H9 (cell line): ENCODE measurements at regions not wholly inside any gene's neighbourhood (a gene's known extent, or its start where the extent isn't known, plus 50 kb on each side); places are given as distances from the start of the nearest gene placed in this dataset.

Source experiments
- DNase-seq: peaks from one replicate; pipeline ENCODE4 v3.0.0-alpha.2; 2017
- H2AFZ ChIP-seq: one replicate; pipeline ENCODE4 v1.6.1; 2013; ENCODE audit warnings: mild to moderate bottlenecking, low read length, control low read depth, moderate library complexity
- H2AK5ac ChIP-seq: 2 replicates; pipeline ENCODE4 v1.6.1; 2013; ENCODE audit warnings: low read length, control low read depth, mixed read lengths; ENCODE audit not compliant: insufficient read length
- H2BK120ac ChIP-seq: one replicate; pipeline ENCODE4 v1.6.1; 2013; ENCODE audit warnings: low read depth, mild to moderate bottlenecking, low read length, control low read depth, inconsistent platforms; ENCODE audit not compliant: poor library complexity, severe bottlenecking
- H2BK12ac ChIP-seq: 2 replicates; pipeline ENCODE4 v1.6.1; 2013; ENCODE audit warnings: low read length, control low read depth, mixed read lengths, low read depth; ENCODE audit not compliant: insufficient read length
- H2BK15ac ChIP-seq: 2 replicates; pipeline ENCODE4 v1.6.1; 2013; ENCODE audit warnings: low read depth, low read length, control low read depth
- H2BK20ac ChIP-seq: one replicate; pipeline ENCODE4 v1.6.1; 2013; ENCODE audit warnings: low read depth, mild to moderate bottlenecking, low read length, control low read depth, inconsistent platforms; ENCODE audit not compliant: poor library complexity, severe bottlenecking
- H2BK5ac ChIP-seq: 2 replicates; pipeline ENCODE4 v1.6.1; 2013; ENCODE audit warnings: low read length, control low read depth, mixed read lengths; ENCODE audit not compliant: insufficient read length
- H3K14ac ChIP-seq: 2 replicates; pipeline ENCODE4 v1.6.1; 2013; ENCODE audit warnings: low read length, control low read depth; ENCODE audit not compliant: insufficient read depth
- H3K18ac ChIP-seq: 2 replicates; pipeline ENCODE4 v1.6.1; 2013; ENCODE audit warnings: low read depth, mild to moderate bottlenecking, mixed read lengths, low read length, control low read depth; ENCODE audit not compliant: insufficient read length
- H3K23ac ChIP-seq: 2 replicates; pipeline ENCODE4 v1.6.1; 2013; ENCODE audit warnings: low read length, control low read depth, mixed read lengths, low read depth; ENCODE audit not compliant: insufficient read length
- H3K23me2 ChIP-seq: 2 replicates; pipeline ENCODE4 v1.6.1; 2013; ENCODE audit warnings: low read depth, mild to moderate bottlenecking, mixed read lengths, low read length, control low read depth; ENCODE audit not compliant: insufficient read length, poor library complexity, severe bottlenecking
- H3K27ac ChIP-seq: 2 replicates; pipeline ENCODE4 v1.5.1; 2013; ENCODE audit warnings: low read length, control low read depth, mixed read lengths, low read depth; ENCODE audit not compliant: insufficient read length
- H3K27me3 ChIP-seq: 2 replicates; pipeline ENCODE4 v1.6.1; 2013; ENCODE audit warnings: low read length, control low read depth, inconsistent platforms; ENCODE audit not compliant: insufficient read depth
- H3K4ac ChIP-seq: 2 replicates; pipeline ENCODE4 v1.6.1; 2013; ENCODE audit warnings: low read depth, mild to moderate bottlenecking, control low read depth, inconsistent platforms, low read length, moderate library complexity
- H3K4me1 ChIP-seq: 2 replicates; pipeline ENCODE4 v1.6.1; 2013; ENCODE audit warnings: low read length, control low read depth, inconsistent platforms; ENCODE audit not compliant: insufficient read depth
- H3K4me2 ChIP-seq: 2 replicates; pipeline ENCODE4 v1.6.1; 2013; ENCODE audit warnings: low read length, control low read depth, mixed read lengths; ENCODE audit not compliant: insufficient read length, insufficient read depth
- H3K56ac ChIP-seq: 2 replicates; pipeline ENCODE4 v1.6.1; 2013; ENCODE audit warnings: low read depth, mild to moderate bottlenecking, mixed read lengths, low read length, control low read depth; ENCODE audit not compliant: insufficient read length
- H3K79me1 ChIP-seq: 2 replicates; pipeline ENCODE4 v1.6.1; 2013; ENCODE audit warnings: low read depth, mild to moderate bottlenecking, moderate library complexity, low read length, control low read depth, inconsistent platforms; ENCODE audit not compliant: insufficient read depth, poor library complexity, severe bottlenecking
- H3K79me2 ChIP-seq: 2 replicates; pipeline ENCODE4 v1.6.1; 2013; ENCODE audit warnings: low read length, control low read depth, inconsistent platforms; ENCODE audit not compliant: insufficient read depth
- H3K9ac ChIP-seq: 2 replicates; pipeline ENCODE4 v1.6.1; 2013; ENCODE audit warnings: low read length, control low read depth, mixed read lengths; ENCODE audit not compliant: insufficient read length; ENCODE audit errors: extremely low read depth
- H3K9me3 ChIP-seq: one replicate; pipeline ENCODE4 v1.6.1; 2013; ENCODE audit warnings: low read depth, low read length, inconsistent platforms; ENCODE audit not compliant: control insufficient read depth
- H3T11ph ChIP-seq: one replicate; pipeline ENCODE4 v1.6.1; 2013; ENCODE audit warnings: mild to moderate bottlenecking, low read length, control low read depth, inconsistent platforms
- H4K20me1 ChIP-seq: one replicate; pipeline ENCODE4 v1.6.1; 2013; ENCODE audit not compliant: control insufficient read depth, insufficient read length, insufficient read depth
- H4K5ac ChIP-seq: 2 replicates; pipeline ENCODE4 v1.6.1; 2013; ENCODE audit warnings: low read depth, mild to moderate bottlenecking, mixed read lengths, low read length, control low read depth; ENCODE audit not compliant: insufficient read length
- H4K8ac ChIP-seq: replicated peaks from 2 replicates; pipeline ENCODE4 v1.6.1; 2013; ENCODE audit warnings: low read length, control low read depth, mixed read lengths, low read depth; ENCODE audit not compliant: insufficient read length
- H4K91ac ChIP-seq: 2 replicates; pipeline ENCODE4 v1.6.1; 2013; ENCODE audit warnings: low read depth, mild to moderate bottlenecking, moderate library complexity, mixed read lengths, low read length, control low read depth; ENCODE audit not compliant: insufficient read length
- H3K27ac Mint-ChIP-seq, 3 experiments: 2 replicates in 2 of 3; 3 replicates in 1 of 3; pipeline ENCODE4 v1.8.0; 2020 to 2021; ENCODE audit warnings: mixed read lengths in 3 of 3, mild to moderate bottlenecking in 1 of 3, moderate library complexity in 1 of 3
- H3K27me3 Mint-ChIP-seq: 2 replicates; pipeline ENCODE4 v1.8.0; 2021; ENCODE audit warnings: low read depth, mild to moderate bottlenecking, moderate library complexity, mixed read lengths
- H3K36me3 Mint-ChIP-seq, 3 experiments: 2 replicates in 2 of 3; 3 replicates in 1 of 3; pipeline ENCODE4 v1.8.0; 2020 to 2021; ENCODE audit warnings: low read depth in 3 of 3, mixed read lengths in 3 of 3; ENCODE audit not compliant: insufficient read depth in 1 of 3
- H3K4me1 Mint-ChIP-seq, 2 experiments: 2 replicates each; pipeline ENCODE4 v1.8.0; 2020; ENCODE audit warnings: mixed read lengths in 2 of 2
- H3K4me3 Mint-ChIP-seq, 2 experiments: 2 replicates in 1 of 2; 3 replicates in 1 of 2; pipeline ENCODE4 v1.8.0; 2020 to 2021; ENCODE audit warnings: mild to moderate bottlenecking in 2 of 2, mixed read lengths in 2 of 2, moderate library complexity in 1 of 2
- H3K9me3 Mint-ChIP-seq, 2 experiments: 2 replicates in 1 of 2; 3 replicates in 1 of 2; pipeline ENCODE4 v1.8.0; 2020; ENCODE audit warnings: mild to moderate bottlenecking in 2 of 2, mixed read lengths in 2 of 2, moderate library complexity in 1 of 2
- CTCF ChIP-seq: fragments of 200-600 bp; sonication (generic); conservative IDR thresholded peaks from 3 replicates; pipeline ENCODE4 v1.8.0; 2021; ENCODE audit warnings: antibody characterized with exemption, mild to moderate bottlenecking
- WGBS: extraction: QIAGEN DNeasy Blood & Tissue Kit; methylation state at CpG from one replicate; pipeline ENCODE4 v1.1.7; 2013; ENCODE audit warnings: missing lambda C conversion rate, low lambda C conversion rate, mixed read lengths; ENCODE audit not compliant: insufficient read length; ENCODE audit errors: extremely low coverage; 5-methylcytosine and 5-hydroxymethylcytosine counted together

GRCh38 chr2:51368250-51368649 lies 336.3 kb upstream of the NRXN1 start:
- no CpG with 5 or more reads among the region's 4 CpGs for WGBS
- H2BK15ac ChIP-seq, result no peak overlapping the region
- H3K27ac ChIP-seq, result no peak overlapping the region
- no peaks in the 10 kb centered on the region for H3K23me2 ChIP-seq
- H3K4ac ChIP-seq, result no peak overlapping the region
- no peak overlapping the region for H3T11ph ChIP-seq
- H3K56ac ChIP-seq, result no peak overlapping the region
- no peaks in the 10 kb centered on the region for H3K79me1 ChIP-seq
- no peak overlapping the region for H3K23ac ChIP-seq
- no peaks in the 10 kb centered on the region for H3K9me3 ChIP-seq
- no peak for DNase-seq
- Mint-ChIP-seq H3K36me3 (no peaks in the 10 kb centered on the region; a peak in 1 of 7 replicates), H3K9me3 (peaks cover 0 to 2% of the 10 kb centered on the region in 2 experiments; a peak in 2 of 5 replicates), H3K27me3 (no peaks in the 10 kb centered on the region), H3K4me3 (no peak overlapping the region), H3K4me1 (no peaks in the 10 kb centered on the region), H3K27ac (no peak overlapping the region)
- no peaks in the 10 kb centered on the region for H3K79me2 ChIP-seq
- H3K4me1 ChIP-seq, result no peaks in the 10 kb centered on the region
- no peak for TF ChIP-seq CTCF
- H4K91ac ChIP-seq, result no peak overlapping the region
- H3K27me3 ChIP-seq, result no peaks in the 10 kb centered on the region
- H2AK5ac ChIP-seq, result no peak overlapping the region
- H2BK20ac ChIP-seq, result no peak overlapping the region
- no peak overlapping the region for H3K9ac ChIP-seq
- no peak overlapping the region for H2BK120ac ChIP-seq
- H3K4me2 ChIP-seq, result no peak overlapping the region
- no peak overlapping the region for H2AFZ ChIP-seq
- H4K20me1 ChIP-seq, result no peaks in the 10 kb centered on the region
- no peak overlapping the region for H2BK12ac ChIP-seq
- no peak overlapping the region for H2BK5ac ChIP-seq
- no peak overlapping the region for H3K14ac ChIP-seq
- no peak overlapping the region for H3K18ac ChIP-seq
- H4K5ac ChIP-seq, result no peak overlapping the region
- H4K8ac ChIP-seq, result no peak overlapping the region
